ENCODE measurements at regions not wholly inside any gene's neighbourhood (a gene's known extent, or its start where the extent isn't known, plus 50 kb on each side); places are given as distances from the start of the nearest gene placed in this dataset.
"Not testable (repeated sequence)": the region's sequence is repeated elsewhere in the genome, so short reads cannot be mapped to it uniquely, and the experiment has no call there.

- DNase-seq (ENCODE audit: low read depth in 3 of 3) = no peak
Observed at GRCh38 chr7:131077735-131078134, 249.9 kb upstream of the MKLN1 start.

DNA sequence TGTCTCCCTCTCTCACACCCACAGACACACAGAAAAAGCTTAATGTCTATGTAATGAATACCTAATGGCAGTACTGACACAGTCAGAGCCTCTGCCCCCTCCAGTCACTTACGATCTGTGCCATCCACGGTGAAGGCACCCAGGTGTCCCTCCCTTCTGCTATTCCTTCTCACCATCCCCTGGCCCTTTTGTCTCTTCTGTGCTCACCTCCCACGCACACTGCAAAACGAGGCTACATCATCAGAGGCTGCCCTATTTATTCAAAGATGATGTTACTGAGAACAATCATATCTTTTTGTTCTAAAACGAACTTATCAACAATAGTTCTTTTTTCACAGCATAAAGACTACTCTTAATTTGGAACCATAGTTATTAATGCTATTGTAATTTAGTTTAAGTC lies 246.9 kb upstream of the MKLN1 start:
- DNase-seq (ENCODE audit: low read depth in 3 of 3) = no peak

- no peak for DNase-seq (ENCODE audit: low read depth in 3 of 3)
Observed at GRCh38 chr7:131081308-131081707, 246.4 kb upstream of the MKLN1 start.

DNA sequence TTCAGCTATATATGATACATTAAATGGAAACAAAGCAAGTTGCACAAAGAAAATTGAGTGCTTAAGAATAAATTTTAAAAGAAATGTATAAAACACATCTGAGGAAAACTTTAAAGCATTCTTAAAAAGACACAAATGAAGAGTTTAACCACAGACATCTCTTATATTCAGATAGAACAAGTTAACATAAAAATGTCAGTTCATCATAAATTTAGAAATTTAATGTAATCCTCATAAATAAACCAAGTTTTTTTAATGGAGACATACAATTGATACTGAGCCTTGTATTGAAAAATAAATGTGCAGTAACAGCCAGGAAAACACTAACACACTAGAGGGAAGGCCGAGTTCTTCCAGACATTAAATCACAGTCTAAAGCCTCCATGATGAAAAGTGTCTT lies 243.9 kb upstream of the MKLN1 start:
- DNase-seq (ENCODE audit: low read depth in 3 of 3) = no peak

DNA sequence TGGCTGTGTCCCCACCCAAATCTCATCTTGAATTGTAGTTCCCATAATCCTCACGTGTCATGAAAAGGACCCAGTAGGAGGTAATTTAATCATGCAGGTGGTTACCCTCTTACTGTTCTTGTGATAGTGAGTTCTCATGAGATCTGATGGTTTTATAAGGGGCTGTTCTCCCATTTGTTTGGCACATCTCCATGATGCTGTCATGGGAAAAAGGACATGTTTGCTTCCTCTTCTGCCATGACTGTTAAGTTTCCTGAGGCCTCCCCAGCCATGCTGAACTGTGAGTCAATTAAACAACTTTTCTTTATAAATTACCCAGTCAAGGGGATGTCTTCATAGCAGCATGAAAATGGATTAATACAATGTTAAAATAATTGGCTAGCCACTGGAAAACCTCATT lies 243.3 kb upstream of the MKLN1 start:
- DNase-seq (ENCODE audit: low read depth in 3 of 3) = not testable (repeated sequence)

DNA sequence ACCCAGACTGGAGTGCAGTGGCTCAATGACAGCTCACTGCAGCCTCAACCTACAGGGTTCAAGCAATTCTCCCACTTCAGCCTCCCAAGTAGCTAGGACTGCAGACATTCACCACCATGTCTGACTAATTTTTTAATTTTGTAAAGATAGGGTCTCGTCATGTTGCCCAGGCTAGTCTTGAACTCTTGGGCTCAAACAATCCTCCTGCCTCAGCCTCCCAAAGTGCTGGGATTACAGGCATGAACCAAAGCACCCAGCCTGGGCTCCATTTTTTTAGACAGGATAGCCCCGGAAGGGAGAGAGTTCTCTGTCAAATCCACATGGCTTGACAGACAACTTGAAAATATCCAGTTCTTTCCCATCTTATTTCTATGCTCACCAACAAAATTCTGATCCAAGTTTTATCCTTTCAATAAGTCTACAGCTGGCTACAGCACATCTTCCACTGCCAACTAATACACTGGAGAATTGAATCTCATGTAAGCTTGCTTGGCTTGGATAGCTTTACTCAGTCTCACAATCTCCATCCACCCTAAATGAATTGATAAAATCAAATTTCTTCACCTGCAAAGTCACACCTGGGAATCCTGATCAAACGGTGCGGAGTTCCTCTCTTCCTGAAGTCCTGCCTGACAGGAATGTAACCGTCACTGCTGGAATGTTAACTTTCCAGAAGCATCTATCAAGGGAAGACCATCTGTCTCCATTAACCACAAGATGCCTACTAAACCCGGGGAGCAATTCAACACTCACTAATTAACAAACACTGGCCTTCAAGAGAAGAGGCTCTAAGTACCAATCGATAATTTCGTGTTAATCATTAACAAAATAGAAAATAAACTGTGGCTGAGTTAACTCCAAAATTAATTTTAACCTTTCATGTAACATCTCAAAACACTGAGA lies 239.7 kb upstream of the MKLN1 start:
- DNase-seq (ENCODE audit: low read depth in 3 of 3) = no peak

DNA sequence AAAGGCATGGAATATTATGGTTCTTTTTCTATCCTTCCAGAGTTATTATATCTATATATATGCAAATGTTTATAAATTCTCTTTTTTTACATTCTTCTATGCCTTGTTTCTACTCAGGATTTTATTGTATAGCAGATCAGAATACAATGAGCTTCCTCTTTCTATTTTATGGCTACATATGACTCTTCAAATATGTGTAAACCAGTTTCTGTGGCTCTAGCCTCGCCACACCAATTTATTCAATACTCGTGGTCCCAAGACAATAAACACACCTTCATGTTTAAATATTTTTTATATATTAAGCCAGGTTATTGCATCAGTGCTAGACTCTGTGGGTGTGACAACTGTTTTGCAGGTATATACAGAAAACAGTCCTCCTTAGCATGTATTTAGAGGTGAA lies 237.5 kb upstream of the MKLN1 start:
- no peak for DNase-seq (ENCODE audit: low read depth in 3 of 3)

- DNase-seq (ENCODE audit: low read depth in 3 of 3) = no peak
Observed at GRCh38 chr7:131090886-131091692, 236.6 kb upstream of the MKLN1 start.

GRCh38 chr7:131094685-131095084 lies 233.0 kb upstream of the MKLN1 start:
- no peak for DNase-seq (ENCODE audit: low read depth in 3 of 3)

DNA sequence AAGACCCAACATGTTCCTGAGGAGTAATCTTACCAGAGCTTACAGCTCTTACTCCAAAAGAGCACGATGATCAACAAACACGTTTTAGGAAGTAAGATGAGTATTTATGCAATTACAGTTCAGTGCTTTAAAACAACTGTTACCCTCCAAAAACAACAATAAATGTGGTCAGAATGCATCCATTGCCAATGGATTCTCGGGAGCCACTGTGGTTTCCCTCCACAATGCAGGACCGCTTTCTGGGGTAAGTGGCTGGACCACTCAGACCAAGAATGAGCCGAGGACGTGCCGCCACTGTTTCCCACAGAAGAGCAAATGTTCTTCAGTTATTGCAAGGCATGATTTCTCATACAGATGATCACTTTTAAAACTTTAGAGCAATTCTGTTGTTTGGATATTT lies 232.3 kb upstream of the MKLN1 start:
- no peak for DNase-seq (ENCODE audit: low read depth in 3 of 3)

DNA sequence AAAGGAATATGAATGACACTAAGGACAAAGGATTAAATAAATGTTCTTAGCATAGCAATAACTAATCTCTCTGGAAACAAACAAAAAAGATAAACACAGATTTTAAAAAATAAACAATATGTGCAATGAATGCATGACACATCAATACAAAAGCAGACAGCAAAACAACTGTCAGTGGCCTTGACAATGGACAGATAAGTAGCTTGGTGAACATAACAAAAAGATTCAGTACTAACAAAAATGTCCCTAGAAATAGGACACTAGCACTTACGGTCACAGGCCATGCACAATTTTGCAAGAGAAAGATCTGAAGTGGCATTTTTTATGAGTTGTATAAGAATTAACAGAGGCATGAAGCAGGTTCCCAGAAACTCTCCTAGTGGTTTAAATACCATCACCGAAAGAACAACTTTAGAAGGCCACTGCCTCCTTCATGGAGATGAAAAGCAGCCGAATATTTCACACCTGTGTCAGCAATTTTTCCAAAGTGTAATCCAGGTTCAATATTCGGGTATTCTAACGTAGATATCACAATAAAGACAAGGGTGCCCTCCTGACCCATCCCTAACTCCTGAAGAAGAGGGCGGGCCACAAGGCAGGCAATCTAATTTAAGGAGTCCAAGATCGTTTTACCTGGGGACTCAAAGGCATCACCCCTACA lies 231.3 kb upstream of the MKLN1 start:
- no peak for DNase-seq (ENCODE audit: low read depth in 3 of 3)

DNA sequence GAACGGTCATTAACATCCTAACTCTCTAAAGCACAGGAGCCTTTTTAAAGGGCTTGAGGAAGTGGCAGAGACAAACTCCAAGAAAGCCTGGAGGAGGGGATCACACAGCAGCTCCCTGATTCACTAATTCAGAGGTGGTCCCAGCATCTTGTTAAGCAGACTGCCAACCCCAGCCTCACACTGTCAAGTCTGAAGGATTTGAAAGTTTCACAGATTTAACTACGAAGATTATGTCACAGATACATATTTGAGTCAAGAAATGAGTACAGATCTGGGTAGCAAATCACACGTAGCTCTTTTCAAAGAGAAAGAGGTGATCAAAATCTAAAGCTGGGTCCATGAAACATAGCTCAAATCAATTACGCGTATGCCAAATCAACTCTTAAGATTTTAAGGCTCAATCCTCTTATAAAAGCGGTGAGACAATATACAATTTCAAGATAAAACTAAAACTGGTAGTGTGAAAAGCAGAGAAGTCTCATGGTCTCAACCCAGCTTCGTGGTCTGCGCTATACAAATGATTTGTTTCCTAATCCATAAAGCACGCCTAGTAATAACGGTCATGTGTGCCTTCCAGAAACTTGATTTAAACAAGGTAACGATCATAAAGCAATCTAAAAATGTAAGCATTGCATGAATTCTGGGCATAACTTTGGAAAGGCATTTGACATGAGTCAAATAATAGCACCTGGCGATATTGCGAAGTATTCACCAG lies 229.9 kb upstream of the MKLN1 start:
- no peak for DNase-seq (ENCODE audit: low read depth in 3 of 3)

- no peak for DNase-seq (ENCODE audit: low read depth in 3 of 3)
Observed at GRCh38 chr7:131098527-131098926, 229.1 kb upstream of the MKLN1 start.

GRCh38 chr7:131100357-131101054 lies 227.2 kb upstream of the MKLN1 start:
- no peak for DNase-seq (ENCODE audit: low read depth in 3 of 3)

DNA sequence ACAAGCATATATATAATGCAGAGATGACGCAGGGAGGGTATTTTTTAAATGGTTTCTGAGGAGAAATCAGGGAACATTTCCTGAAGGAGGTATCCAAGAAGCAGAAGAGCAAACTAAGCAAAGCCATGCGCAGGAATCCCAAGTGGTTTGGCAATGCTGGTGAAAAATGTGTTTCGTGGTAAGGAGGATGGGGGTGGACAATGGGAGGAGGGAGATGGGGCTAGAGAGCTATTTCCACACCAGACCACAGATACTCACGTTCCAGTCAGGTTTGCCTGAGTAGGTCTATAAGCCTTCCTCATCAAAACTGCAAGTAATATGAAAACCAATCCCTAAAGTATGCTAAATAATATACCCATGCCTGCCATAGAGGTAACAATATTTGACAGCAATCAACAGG lies 223.7 kb upstream of the MKLN1 start:
- no peak for DNase-seq (ENCODE audit: low read depth in 3 of 3)

DNA sequence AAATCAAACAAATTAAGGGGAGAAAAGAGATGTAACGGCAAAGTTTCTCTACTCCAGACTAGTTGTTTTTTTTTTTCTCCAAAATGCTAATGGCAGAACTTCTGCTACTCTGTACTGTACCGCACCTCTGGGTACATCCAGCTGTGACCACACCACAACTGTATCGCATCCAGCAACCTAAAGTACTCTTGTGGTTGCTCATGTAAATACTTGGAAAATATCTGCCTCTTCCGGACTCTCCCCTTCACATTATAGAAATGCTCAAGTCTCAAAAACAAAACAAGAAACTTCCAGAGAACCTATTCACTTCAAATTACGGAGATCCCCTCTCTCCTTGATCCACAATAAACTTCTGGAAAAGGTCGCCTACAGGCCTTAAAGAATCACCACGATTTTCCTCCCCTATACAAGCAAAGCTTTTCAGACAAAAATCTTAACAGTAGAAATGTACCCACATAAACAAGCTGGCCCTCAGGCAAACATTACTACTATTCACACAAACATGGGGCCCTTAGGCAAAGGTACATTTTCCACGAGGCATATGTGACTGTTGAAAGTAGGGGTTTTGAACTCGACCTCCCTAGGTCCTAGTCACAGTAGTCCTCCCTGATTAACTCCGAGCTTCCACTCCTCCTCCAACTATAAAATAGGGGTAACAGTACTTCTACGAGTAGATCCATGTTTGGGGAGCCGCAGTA lies 222.9 kb upstream of the MKLN1 start:
- DNase-seq (ENCODE audit: low read depth in 3 of 3) = no peak

GRCh38 chr7:131105294-131105798 lies 222.3 kb upstream of the MKLN1 start:
- no peak for DNase-seq (ENCODE audit: low read depth in 3 of 3)

- DNase-seq (ENCODE audit: low read depth in 3 of 3) = peak; percentile 50 to 70 (median 51)
Observed at GRCh38 chr7:131105799-131106680, 221.6 kb upstream of the MKLN1 start.

- DNase-seq (ENCODE audit: low read depth in 3 of 3) = peak in 1 of 3 donors; percentile 8
Observed at GRCh38 chr7:131106681-131107336, 220.9 kb upstream of the MKLN1 start.
